Neural cell (in vitro differentiated cells): ENCODE measurements at regions not wholly inside any gene's neighbourhood (a gene's known extent, or its start where the extent isn't known, plus 50 kb on each side); places are given as distances from the start of the nearest gene placed in this dataset.

Source experiments
- H2AFZ ChIP-seq: fragments of 200-600, 300-800 bp; sonication (generic), shearing (Covaris generic); 2 replicates; pipeline ENCODE4 v1.6.0; 2014; ENCODE audit warnings: low read depth, mild to moderate bottlenecking, antibody characterized with exemption, low read length, moderate library complexity
- H3F3A ChIP-seq: fragments of 200-600 bp; shearing (Covaris generic); 2 replicates; pipeline ENCODE4 v1.6.1; 2016; ENCODE audit warnings: mild to moderate bottlenecking, moderate library complexity, mixed read lengths, antibody characterized with exemption, low read length; ENCODE audit not compliant: insufficient read depth, poor library complexity, severe bottlenecking
- H3K27ac ChIP-seq: fragments of 200-600, 300-800 bp; sonication (generic), shearing (Covaris generic); 2 replicates; pipeline ENCODE4 v1.5.1; 2014; ENCODE audit warnings: mild to moderate bottlenecking, low read length, moderate library complexity
- H3K27me3 ChIP-seq: fragments of 300-800, 200-600 bp; sonication (generic), shearing (Covaris generic); 2 replicates; pipeline ENCODE4 v1.6.0; 2014; ENCODE audit warnings: mild to moderate bottlenecking, low read depth, low read length, moderate library complexity; ENCODE audit not compliant: insufficient read depth
- H3K36me3 ChIP-seq: fragments of 300-800, 200-600 bp; sonication (generic), shearing (Covaris generic); 2 replicates; pipeline ENCODE4 v1.5.1; 2014; ENCODE audit warnings: mild to moderate bottlenecking, antibody characterized with exemption, low read length, moderate library complexity; ENCODE audit not compliant: insufficient read depth
- H3K4me2 ChIP-seq: fragments of 300-800, 200-600 bp; sonication (generic), shearing (Covaris generic); 2 replicates; pipeline ENCODE4 v1.6.0; 2014; ENCODE audit warnings: mild to moderate bottlenecking, low read length
- H3K4me3 ChIP-seq: fragments of 300-800, 200-600 bp; sonication (generic), shearing (Covaris generic); 2 replicates; pipeline ENCODE4 v1.5.1; 2014; ENCODE audit warnings: mild to moderate bottlenecking, low read length, moderate library complexity
- H3K79me2 ChIP-seq: fragments of 200-600 bp; shearing (Covaris generic); replicated peaks from 2 replicates; pipeline ENCODE4 v1.6.0; 2014; ENCODE audit warnings: mild to moderate bottlenecking, low read length, moderate library complexity; ENCODE audit not compliant: insufficient read depth
- H3K9ac ChIP-seq: fragments of 300-800, 200-600 bp; sonication (generic), shearing (Covaris generic); 2 replicates; pipeline ENCODE4 v1.6.1; 2016; ENCODE audit warnings: mild to moderate bottlenecking, low read length, mixed read lengths
- H3K9me2 ChIP-seq: fragments of 200-600 bp; shearing (Covaris generic); 2 replicates; pipeline ENCODE4 v1.6.1; 2016; ENCODE audit warnings: mild to moderate bottlenecking, low read length, mixed read lengths; ENCODE audit not compliant: insufficient read depth
- H3K9me3 ChIP-seq: fragments of 200-600, 300-800 bp; sonication (generic), shearing (Covaris generic); 2 replicates; pipeline ENCODE4 v1.6.1; 2016; ENCODE audit warnings: mild to moderate bottlenecking, mixed run types, low read length, moderate library complexity, mixed read lengths
- H4K20me1 ChIP-seq: fragments of 200-600 bp; shearing (Covaris generic); 2 replicates; pipeline ENCODE4 v1.6.1; 2016; ENCODE audit warnings: mild to moderate bottlenecking, mixed run types; ENCODE audit not compliant: insufficient read depth
- EP300 ChIP-seq: fragments of 450-650 bp; conservative IDR thresholded peaks from 2 replicates; pipeline ENCODE4 v1.6.1; 2014; ENCODE audit warnings: antibody characterized with exemption, mild to moderate bottlenecking, moderate library complexity; ENCODE audit not compliant: poor library complexity, severe bottlenecking
- EZH2 ChIP-seq: fragments of 200-600, 300-800 bp; shearing (Covaris generic), sonication (generic); IDR thresholded peaks from 2 replicates; pipeline ENCODE4 v1.6.1; 2014; ENCODE audit warnings: antibody characterized with exemption, low read length, borderline replicate concordance, mild to moderate bottlenecking; ENCODE audit not compliant: insufficient read depth, poor library complexity, severe bottlenecking
- MXI1 ChIP-seq: fragments of 450-650 bp; conservative IDR thresholded peaks from 2 replicates; pipeline ENCODE4 v1.6.1; 2014; ENCODE audit warnings: antibody characterized with exemption, mild to moderate bottlenecking; ENCODE audit not compliant: poor library complexity, severe bottlenecking
- POLR2AphosphoS5 ChIP-seq: IDR thresholded peaks from 2 replicates; pipeline ENCODE4 v1.6.1; 2012
- RAD21 ChIP-seq: fragments of 450-650 bp; conservative IDR thresholded peaks from 2 replicates; pipeline ENCODE4 v1.6.1; 2014; ENCODE audit warnings: antibody characterized with exemption, mild to moderate bottlenecking, moderate library complexity
- SMC3 ChIP-seq: fragments of 450-650 bp; conservative IDR thresholded peaks from 2 replicates; pipeline ENCODE4 v1.6.1; 2014; ENCODE audit warnings: antibody characterized with exemption, mild to moderate bottlenecking, moderate library complexity; ENCODE audit not compliant: poor library complexity
- TAF1 ChIP-seq: IDR thresholded peaks from 2 replicates; pipeline ENCODE4 v1.6.1; 2012; ENCODE audit warnings: low read depth
- TF ChIP-seq, protein P1 (sequence below): fragments of 450-650 bp; IDR thresholded peaks from 2 replicates; pipeline ENCODE4 v1.5.1; 2014; ENCODE audit warnings: antibody characterized with exemption, mild to moderate bottlenecking, moderate library complexity; ENCODE audit not compliant: poor library complexity, severe bottlenecking
- TF ChIP-seq, protein P2 (sequence below): IDR thresholded peaks from 2 replicates; pipeline ENCODE4 v1.6.1; 2012; ENCODE audit warnings: borderline replicate concordance

DNA sequence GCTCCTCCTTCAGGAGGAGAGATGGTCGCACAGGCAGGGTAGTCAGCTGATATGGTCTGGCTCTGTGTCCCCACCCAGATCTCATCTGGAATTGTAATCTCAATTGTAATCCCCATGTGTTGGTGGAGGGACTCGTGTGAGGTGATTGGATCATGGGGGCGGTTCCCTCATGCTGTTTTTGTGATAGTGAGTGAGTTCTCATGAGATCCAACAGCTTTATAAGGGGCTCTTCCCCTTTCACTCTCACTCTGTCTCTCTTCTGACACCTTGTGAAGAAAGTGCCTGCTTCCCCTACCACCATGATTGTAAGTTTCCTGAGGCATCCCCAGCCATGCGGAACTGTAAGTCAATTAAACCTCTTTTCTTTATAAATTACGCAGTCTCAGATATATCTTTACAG is 218.9 kb upstream of the TMTC1 start:
- H3F3A ChIP-seq: no peaks in the 10 kb centered on the region
- H3K9me3 ChIP-seq: no peaks in the 10 kb centered on the region
- H3K9ac ChIP-seq: no peak overlapping the region
- no peaks in the 10 kb centered on the region for H3K9me2 ChIP-seq
- no peak overlapping the region for H3K4me3 ChIP-seq
- H3K27ac ChIP-seq: no peak overlapping the region
- H3K79me2 ChIP-seq: no peaks in the 10 kb centered on the region
- no peaks in the 10 kb centered on the region for H3K36me3 ChIP-seq
- TF ChIP-seq TAF1 (no peak), SMC3 (no peak), EP300 (no peak), EZH2 (no peak), POLR2AphosphoS5 (no peak), MXI1 (no peak), RAD21 (no peak)
- TF ChIP-seq, protein P1, sequence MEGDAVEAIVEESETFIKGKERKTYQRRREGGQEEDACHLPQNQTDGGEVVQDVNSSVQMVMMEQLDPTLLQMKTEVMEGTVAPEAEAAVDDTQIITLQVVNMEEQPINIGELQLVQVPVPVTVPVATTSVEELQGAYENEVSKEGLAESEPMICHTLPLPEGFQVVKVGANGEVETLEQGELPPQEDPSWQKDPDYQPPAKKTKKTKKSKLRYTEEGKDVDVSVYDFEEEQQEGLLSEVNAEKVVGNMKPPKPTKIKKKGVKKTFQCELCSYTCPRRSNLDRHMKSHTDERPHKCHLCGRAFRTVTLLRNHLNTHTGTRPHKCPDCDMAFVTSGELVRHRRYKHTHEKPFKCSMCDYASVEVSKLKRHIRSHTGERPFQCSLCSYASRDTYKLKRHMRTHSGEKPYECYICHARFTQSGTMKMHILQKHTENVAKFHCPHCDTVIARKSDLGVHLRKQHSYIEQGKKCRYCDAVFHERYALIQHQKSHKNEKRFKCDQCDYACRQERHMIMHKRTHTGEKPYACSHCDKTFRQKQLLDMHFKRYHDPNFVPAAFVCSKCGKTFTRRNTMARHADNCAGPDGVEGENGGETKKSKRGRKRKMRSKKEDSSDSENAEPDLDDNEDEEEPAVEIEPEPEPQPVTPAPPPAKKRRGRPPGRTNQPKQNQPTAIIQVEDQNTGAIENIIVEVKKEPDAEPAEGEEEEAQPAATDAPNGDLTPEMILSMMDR: no peak
- TF ChIP-seq, protein P2, sequence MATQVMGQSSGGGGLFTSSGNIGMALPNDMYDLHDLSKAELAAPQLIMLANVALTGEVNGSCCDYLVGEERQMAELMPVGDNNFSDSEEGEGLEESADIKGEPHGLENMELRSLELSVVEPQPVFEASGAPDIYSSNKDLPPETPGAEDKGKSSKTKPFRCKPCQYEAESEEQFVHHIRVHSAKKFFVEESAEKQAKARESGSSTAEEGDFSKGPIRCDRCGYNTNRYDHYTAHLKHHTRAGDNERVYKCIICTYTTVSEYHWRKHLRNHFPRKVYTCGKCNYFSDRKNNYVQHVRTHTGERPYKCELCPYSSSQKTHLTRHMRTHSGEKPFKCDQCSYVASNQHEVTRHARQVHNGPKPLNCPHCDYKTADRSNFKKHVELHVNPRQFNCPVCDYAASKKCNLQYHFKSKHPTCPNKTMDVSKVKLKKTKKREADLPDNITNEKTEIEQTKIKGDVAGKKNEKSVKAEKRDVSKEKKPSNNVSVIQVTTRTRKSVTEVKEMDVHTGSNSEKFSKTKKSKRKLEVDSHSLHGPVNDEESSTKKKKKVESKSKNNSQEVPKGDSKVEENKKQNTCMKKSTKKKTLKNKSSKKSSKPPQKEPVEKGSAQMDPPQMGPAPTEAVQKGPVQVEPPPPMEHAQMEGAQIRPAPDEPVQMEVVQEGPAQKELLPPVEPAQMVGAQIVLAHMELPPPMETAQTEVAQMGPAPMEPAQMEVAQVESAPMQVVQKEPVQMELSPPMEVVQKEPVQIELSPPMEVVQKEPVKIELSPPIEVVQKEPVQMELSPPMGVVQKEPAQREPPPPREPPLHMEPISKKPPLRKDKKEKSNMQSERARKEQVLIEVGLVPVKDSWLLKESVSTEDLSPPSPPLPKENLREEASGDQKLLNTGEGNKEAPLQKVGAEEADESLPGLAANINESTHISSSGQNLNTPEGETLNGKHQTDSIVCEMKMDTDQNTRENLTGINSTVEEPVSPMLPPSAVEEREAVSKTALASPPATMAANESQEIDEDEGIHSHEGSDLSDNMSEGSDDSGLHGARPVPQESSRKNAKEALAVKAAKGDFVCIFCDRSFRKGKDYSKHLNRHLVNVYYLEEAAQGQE: no peak
- no peaks in the 10 kb centered on the region for H3K27me3 ChIP-seq
- H4K20me1 ChIP-seq: no peaks in the 10 kb centered on the region
- no peak overlapping the region for H3K4me2 ChIP-seq
- H2AFZ ChIP-seq: no peak overlapping the region

DNA sequence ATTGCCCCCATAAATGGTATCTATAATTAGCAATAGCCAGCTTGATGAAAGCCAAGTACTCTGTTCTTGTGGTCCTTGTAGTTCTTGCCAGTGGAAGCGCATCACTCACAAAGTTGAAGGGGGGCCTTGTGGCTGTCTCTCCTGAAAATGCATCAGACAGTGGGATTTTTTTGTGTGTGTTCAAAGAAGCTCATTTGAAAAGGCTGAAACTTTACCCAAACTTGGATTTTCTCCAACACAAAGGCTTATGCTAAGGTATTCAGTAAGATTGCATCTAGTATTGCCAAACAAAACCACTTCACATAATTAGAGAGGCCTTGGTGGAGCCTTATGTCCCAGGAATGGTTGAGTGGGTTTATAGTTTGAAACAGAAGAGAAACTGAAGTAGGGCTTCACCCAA is 216.7 kb upstream of the TMTC1 start:
- H3K9me3 ChIP-seq: no peaks in the 10 kb centered on the region
- no peaks in the 10 kb centered on the region for H3K27me3 ChIP-seq
- no peak overlapping the region for H3K4me3 ChIP-seq
- H3K36me3 ChIP-seq: no peaks in the 10 kb centered on the region
- TF ChIP-seq TAF1: no peak
- TF ChIP-seq EP300: no peak
- TF ChIP-seq EZH2: no peak
- no peak for TF ChIP-seq MXI1
- TF ChIP-seq POLR2AphosphoS5: no peak
- TF ChIP-seq RAD21: no peak
- TF ChIP-seq SMC3: no peak
- TF ChIP-seq, protein P2: no peak
- TF ChIP-seq, protein P1: no peak
- H3K4me2 ChIP-seq: no peak overlapping the region
- H3F3A ChIP-seq: no peaks in the 10 kb centered on the region
- no peak overlapping the region for H3K27ac ChIP-seq
- no peaks in the 10 kb centered on the region for H4K20me1 ChIP-seq
- H2AFZ ChIP-seq: no peak overlapping the region
- H3K9me2 ChIP-seq: no peaks in the 10 kb centered on the region
- no peaks in the 10 kb centered on the region for H3K79me2 ChIP-seq
- H3K9ac ChIP-seq: no peak overlapping the region
